GM19043 (cell line): ENCODE measurements at regions not wholly inside any gene's neighbourhood (a gene's known extent, or its start where the extent isn't known, plus 50 kb on each side); places are given as distances from the start of the nearest gene placed in this dataset.
"Not testable (repeated sequence)": the region's sequence is repeated elsewhere in the genome, so short reads cannot be mapped to it uniquely, and the experiment has no call there.

Source experiments
- ATAC-seq: cut with Tn5 transposase; IDR thresholded peaks from one replicate; pipeline ENCODE4 v1.9.1; 2021; ENCODE audit warnings: low read depth; ENCODE audit not compliant: unreplicated experiment

DNA sequence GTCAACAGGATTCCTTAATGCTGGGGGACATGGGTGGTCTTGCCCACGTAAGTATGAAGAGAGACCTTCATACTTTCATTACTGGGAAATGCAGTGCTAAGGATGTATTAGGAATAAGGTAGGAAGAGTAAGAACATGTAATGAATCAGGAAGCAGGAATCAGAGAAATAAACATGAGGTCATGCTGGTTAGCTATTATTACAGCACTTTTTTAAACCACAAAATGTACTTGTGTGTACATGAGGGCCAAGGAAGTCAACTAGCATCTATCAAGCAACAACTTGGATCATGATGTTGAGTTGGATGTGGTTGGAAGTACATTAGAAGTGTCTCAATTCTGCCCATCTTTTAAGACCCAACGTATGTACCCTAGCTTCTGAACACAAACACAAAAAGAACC, 63.5 kb upstream of the E2F3 start:
- ATAC-seq, result no peak

DNA sequence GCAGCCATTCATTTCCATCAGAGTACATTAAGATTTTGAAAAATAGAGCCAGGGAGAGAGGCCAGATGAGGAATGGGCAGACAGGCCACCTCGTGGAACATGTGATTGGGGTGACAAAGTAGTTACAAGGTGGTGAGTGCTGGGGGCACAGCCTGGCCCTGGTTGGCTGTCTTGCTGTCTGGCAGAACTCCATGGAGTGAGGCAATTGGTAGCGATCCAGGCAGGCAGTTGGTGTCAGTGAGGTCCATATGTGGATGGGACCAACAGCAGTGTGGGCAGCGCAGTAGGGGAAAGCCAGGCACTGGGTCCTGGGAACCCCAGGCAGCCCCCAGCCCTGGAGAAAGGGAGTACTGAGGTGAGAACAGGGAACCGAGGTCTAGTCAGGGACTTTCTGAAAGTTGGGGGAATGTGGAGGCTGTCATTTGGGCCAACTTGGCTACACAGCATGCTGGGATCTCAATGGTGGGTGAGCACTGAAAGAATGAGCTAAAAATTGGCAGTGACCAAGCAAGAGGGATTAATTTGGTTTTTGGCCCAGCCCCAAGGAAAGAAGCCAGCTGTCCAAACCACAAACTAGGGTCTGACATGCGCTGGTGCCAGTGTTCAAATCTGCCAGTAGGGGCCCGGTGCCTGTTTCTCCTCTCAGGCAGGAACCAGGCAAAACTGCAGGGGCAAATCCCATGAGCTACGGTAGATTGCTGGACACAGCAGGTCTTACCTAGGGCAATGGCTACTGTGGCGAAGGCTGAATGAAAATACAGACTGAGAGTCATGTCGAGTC, 61.4 kb upstream of the E2F3 start:
- ATAC-seq, result no peak

DNA sequence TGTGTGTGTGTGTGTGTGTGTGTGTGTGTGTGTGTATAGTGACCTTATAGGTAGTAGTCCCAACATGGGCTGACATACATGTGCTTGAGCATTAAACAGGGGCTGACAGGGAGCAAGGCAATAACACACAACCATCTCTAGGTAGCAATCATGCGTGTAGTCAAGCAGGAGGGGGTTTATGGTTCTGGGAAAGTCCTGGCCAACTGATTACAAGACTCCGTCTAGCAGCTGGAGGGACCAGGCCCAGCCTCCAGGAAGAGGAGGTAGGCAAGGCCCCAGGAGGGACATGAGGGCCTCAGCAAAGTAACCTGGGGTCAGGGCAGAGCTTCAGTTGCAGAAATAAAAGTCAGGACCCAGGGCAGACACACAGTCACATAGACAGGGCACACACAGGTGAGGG, 60.6 kb upstream of the E2F3 start:
- ATAC-seq, result no peak

DNA sequence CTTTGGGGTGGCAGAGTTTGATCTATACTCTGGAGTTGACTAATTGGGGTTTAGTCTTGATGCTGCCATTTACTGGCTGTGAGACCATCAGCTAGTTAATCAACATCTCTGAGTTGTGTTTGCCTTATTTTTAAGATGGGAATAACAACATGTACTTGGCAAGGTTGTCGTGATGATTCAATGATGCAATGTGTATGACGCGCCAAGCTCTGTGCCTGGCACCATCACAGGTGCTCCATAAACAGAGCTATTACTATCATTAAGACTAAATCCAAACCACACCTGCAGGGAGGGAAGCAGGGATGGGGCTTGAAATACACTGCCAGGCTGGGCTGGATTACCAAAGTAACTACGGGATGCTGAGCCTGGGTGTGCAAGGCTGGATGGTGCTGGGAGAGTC, 60.1 kb upstream of the E2F3 start:
- ATAC-seq, result no peak

DNA sequence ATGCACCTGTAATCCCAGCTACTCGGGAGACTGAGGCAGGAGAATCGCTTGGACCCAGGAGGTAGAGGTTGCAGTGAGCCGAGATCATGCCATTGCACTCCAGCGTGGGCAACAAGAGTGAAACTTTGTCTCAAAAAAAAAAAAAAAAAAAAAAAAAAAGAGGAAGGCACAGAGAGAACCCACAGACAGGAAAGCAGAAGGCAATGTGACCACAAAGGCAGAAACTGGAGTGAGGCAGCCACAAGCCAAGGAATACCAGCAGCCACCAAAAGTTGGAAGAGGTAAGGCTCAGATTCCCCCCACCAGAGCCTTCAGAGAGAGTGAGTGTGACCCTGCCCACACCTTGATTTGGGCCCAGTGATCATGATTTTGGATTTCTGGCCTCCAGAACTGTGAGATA, 54.7 kb upstream of the E2F3 start:
- ATAC-seq, result not testable (repeated sequence)

DNA sequence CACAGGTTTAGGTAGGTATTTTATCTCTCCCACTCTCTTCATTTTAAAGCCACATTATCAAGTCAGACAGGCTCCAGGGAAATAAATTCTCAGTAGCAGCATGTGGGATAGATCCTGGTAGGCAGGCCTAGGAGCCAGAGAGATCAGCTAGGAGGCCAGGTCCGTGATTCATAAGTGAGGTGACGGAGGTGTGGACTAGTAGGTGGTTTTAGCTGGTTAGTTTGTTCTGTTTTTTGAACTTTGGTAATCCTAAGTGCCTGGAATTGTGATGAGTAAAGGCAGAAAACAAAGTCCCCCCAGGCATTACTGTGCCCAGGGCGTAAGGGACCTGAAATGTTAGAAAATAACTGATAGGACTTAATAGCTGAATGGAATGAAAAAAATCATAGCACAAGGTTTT, 53.6 kb upstream of the E2F3 start:
- no peak for ATAC-seq

DNA sequence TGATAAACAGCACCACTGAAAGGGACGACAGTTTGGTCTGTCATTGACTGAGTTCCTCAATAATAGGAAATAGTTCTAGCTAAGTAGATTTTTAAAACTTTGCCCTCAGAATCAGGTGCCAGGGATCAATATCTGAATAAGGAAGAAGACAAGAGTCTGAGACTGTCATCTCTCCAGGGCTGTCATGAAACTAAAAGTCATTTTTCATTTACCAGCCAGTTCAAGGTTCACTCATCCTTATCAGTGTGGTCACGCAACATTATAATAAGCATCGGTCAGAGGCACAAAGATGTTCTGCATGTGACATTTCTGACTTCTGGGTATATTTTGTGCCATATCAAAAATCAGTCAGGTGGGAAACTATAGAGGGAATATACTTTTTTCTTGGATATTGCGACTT, 52.5 kb upstream of the E2F3 start:
- ATAC-seq, result no peak

DNA sequence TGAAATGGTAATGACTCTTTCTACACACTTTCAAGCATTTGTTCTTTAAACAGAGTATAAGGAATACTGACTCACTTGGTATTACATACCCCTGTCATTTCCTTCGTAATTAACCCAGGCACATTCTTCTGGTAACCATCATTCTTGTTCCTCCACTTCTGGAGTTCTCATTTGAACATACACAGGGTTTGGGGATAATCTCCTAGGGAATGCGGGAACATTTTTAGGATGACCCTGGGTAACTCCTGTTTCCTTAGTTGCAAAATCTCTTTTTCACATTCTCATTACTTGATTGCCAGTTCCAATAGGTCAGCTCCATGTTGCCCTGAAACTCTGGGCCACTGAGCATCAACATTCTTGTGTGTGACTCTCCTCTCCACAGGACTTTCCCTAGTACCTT, 51.5 kb upstream of the E2F3 start:
- ATAC-seq, result no peak

DNA sequence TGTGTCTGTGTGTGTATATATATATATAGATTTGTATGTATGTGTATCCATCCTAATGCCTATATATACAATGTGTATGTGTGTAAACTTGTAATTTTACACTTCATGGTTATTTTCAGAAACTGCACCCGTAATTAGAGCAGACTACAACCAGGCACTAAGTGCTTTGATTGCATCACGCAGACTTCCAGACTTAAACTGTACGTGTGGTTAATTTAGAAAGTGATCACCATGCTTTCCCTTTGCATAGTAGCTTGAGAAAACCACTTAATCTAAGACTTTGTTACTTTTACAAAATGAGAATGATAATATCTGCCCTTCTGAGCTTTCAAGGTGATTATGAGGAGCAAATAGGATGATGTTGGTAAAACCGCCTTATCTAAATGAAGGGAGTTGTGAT, 50.1 kb upstream of the E2F3 start:
- no peak for ATAC-seq
